ENCODE measurements at regions not wholly inside any gene's neighbourhood (a gene's known extent, or its start where the extent isn't known, plus 50 kb on each side); places are given as distances from the start of the nearest gene placed in this dataset.
A peak's percentile ranks its signal among the peaks of the same experiment; 100 is the strongest.

DNA sequence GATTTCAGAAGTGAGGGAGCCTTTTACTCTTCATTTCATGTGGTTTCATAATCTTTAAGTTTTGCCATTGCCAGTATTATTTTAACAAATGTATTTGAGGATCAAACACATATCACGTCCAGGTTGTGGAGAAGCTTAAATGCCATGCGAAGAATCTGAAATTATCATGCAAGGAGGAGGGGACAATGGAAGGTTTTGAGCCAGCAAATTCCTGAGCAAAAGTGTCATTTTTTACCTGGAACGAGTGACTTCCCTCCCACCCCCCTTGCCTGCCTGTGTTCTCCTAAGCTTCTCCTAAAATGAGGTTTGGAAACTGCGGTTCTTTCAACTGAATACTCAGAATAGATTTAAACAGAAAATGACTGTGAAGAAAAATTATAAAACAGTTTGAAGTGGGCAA lies 77.6 kb downstream of the C16orf95 start:
- Mint-ChIP-seq H3K4me1 (ENCODE audit: low read depth, unreplicated experiment) (peaks cover 5% of the 10 kb centered on the region), H3K9me3 (ENCODE audit: unreplicated experiment) (no peaks in the 10 kb centered on the region), H3K36me3 (ENCODE audit: low read depth, unreplicated experiment) (no peaks in the 10 kb centered on the region), H3K27me3 (ENCODE audit: low read depth, unreplicated experiment) (peaks cover 30% of the 10 kb centered on the region), H3K4me3 (ENCODE audit: unreplicated experiment) (no peak overlapping the region), H3K27ac (ENCODE audit: unreplicated experiment) (no peak overlapping the region)
- no peak overlapping the region for H3K9ac ChIP-seq (ENCODE audit: low read length)
- no peak for TF ChIP-seq EZH2 (IDR thresholded peaks at IDR 0.05; ENCODE audit: insufficient read depth, low read length)
- TF ChIP-seq, protein P1, sequence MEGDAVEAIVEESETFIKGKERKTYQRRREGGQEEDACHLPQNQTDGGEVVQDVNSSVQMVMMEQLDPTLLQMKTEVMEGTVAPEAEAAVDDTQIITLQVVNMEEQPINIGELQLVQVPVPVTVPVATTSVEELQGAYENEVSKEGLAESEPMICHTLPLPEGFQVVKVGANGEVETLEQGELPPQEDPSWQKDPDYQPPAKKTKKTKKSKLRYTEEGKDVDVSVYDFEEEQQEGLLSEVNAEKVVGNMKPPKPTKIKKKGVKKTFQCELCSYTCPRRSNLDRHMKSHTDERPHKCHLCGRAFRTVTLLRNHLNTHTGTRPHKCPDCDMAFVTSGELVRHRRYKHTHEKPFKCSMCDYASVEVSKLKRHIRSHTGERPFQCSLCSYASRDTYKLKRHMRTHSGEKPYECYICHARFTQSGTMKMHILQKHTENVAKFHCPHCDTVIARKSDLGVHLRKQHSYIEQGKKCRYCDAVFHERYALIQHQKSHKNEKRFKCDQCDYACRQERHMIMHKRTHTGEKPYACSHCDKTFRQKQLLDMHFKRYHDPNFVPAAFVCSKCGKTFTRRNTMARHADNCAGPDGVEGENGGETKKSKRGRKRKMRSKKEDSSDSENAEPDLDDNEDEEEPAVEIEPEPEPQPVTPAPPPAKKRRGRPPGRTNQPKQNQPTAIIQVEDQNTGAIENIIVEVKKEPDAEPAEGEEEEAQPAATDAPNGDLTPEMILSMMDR (IDR thresholded peaks at IDR 0.05; ENCODE audit: insufficient read depth, low read depth, low read length) = no peak
- H3K4me2 ChIP-seq (ENCODE audit: low read length) = no peak overlapping the region
- no peak overlapping the region for H3K4me3 ChIP-seq (ENCODE audit: insufficient read depth, low read depth, low read length)
- no peaks in the 10 kb centered on the region for H4K20me1 ChIP-seq (ENCODE audit: insufficient read depth, low read length)
- no peaks in the 10 kb centered on the region for H3K4me1 ChIP-seq (ENCODE audit: insufficient read depth, low read length)
- no peaks in the 10 kb centered on the region for H3K79me2 ChIP-seq (ENCODE audit: insufficient read depth, low read length)
- peaks cover 10% of the 10 kb centered on the region for H3K27me3 ChIP-seq (ENCODE audit: insufficient read depth, low read length)
- no peaks in the 10 kb centered on the region for H3K36me3 ChIP-seq (ENCODE audit: insufficient read depth, low read length)
- DNase-seq (ENCODE audit: low read depth) = no peak
- no peak overlapping the region for H3K27ac ChIP-seq (ENCODE audit: low read depth, low read length)
- H3K9me3 ChIP-seq (ENCODE audit: insufficient read depth, low read depth, low read length) = no peaks in the 10 kb centered on the region
- H2AFZ ChIP-seq (ENCODE audit: low read depth, low read length) = no peak overlapping the region
- FAIRE-seq = no peak

DNA sequence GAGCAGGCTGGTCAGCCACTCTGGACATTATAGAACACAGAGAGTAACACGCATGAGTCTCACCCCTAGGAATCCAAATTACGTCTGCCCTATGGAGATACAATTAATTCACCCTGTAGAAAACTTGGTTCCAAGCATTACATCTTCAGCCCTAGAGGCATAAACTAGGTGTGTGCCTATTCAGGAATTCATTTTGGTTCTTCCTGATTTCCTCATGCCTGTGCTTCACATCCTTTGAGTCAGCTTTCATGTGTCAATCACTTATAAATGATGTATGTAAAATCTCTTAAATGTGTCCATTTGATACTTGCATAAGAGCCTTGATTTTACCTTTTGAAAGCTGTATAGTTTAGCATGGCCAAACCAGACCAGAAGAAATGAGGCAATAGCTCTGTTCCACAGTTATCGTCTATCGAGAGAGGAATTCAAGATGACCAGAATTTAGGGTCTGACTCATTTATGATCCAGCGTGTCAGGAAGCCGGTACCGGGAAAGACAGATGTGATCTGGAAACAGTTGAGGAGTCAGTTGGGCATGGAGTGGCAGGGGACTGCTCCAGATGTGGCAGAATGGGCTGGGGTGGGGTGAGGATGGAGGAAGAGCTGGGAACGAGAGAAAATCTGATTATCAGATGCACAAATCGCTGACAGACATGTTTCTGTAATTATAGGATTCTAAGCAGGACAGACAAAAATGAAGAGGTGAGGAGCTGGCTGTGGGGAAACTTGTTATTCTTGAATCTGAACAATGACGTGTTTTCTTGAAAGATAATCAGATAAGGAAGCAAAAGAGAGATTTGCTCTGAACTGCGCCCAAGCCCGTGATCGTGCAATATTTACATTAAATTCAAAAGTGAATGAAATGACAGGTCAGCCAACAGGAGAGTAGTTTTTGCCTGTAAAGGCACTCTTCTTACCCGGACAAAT lies 76.7 kb downstream of the C16orf95 start:
- H3K4me1 Mint-ChIP-seq (ENCODE audit: low read depth, unreplicated experiment) = peaks cover 5% of the 10 kb centered on the region
- no peaks in the 10 kb centered on the region for H4K20me1 ChIP-seq (ENCODE audit: insufficient read depth, low read length)
- H3K4me3 ChIP-seq (ENCODE audit: insufficient read depth, low read depth, low read length) = no peak overlapping the region
- no peak overlapping the region for H3K27ac Mint-ChIP-seq (ENCODE audit: unreplicated experiment)
- H3K79me2 ChIP-seq (ENCODE audit: insufficient read depth, low read length) = no peaks in the 10 kb centered on the region
- no peak overlapping the region for H3K4me3 Mint-ChIP-seq (ENCODE audit: unreplicated experiment)
- H3K36me3 ChIP-seq (ENCODE audit: insufficient read depth, low read length) = no peaks in the 10 kb centered on the region
- no peak overlapping the region for H3K27ac ChIP-seq (ENCODE audit: low read depth, low read length)
- no peaks in the 10 kb centered on the region for H3K36me3 Mint-ChIP-seq (ENCODE audit: low read depth, unreplicated experiment)
- no peak overlapping the region for H3K9ac ChIP-seq (ENCODE audit: low read length)
- peak overlapping the region; percentile 14 for H2AFZ ChIP-seq (ENCODE audit: low read depth, low read length)
- H3K27me3 ChIP-seq (ENCODE audit: insufficient read depth, low read length) = peaks cover 10% of the 10 kb centered on the region
- TF ChIP-seq EZH2 (IDR thresholded peaks at IDR 0.05; ENCODE audit: insufficient read depth, low read length) = no peak
- no peaks in the 10 kb centered on the region for H3K4me1 ChIP-seq (ENCODE audit: insufficient read depth, low read length)
- H3K9me3 Mint-ChIP-seq (ENCODE audit: unreplicated experiment) = no peaks in the 10 kb centered on the region
- H3K9me3 ChIP-seq (ENCODE audit: insufficient read depth, low read depth, low read length) = no peaks in the 10 kb centered on the region
- peaks cover 30% of the 10 kb centered on the region for H3K27me3 Mint-ChIP-seq (ENCODE audit: low read depth, unreplicated experiment)
- DNase-seq (ENCODE audit: low read depth) = peak; percentile 13
- H3K4me2 ChIP-seq (ENCODE audit: low read length) = no peak overlapping the region
- FAIRE-seq = no peak

DNA sequence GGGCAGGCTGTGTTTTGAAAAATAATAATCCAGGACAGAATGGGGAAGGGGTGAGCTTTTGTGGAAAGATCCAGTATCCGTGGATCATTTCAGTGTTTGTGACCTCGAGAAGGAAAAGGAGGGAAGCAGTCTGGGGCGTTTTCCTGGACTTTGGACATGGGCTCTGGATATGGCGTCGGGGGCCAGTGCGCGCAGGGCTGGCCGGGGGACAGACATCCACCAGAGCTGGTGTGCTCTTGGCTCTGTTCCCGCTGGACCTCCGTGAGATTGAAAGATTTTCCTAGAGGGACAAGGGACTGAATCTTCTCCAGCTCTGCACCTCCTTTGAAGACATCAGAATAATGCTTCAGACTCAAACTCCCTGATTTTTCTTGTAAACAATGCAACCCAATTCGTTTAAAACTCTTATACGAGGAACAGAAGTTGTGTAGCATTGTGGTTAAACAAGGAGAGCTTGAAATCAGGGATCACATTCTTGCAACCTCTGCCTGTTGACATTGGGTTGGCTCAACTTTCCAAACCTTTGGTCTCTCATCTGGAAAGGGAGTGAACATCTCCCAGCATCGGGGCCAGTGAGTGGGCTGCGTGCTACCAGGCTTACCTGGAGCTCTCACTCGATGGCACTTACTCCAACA lies 75.9 kb downstream of the C16orf95 start:
- H4K20me1 ChIP-seq (ENCODE audit: insufficient read depth, low read length) = no peaks in the 10 kb centered on the region
- peaks cover 10% of the 10 kb centered on the region for H3K27me3 ChIP-seq (ENCODE audit: insufficient read depth, low read length)
- H3K79me2 ChIP-seq (ENCODE audit: insufficient read depth, low read length) = no peaks in the 10 kb centered on the region
- no peaks in the 10 kb centered on the region for H3K36me3 Mint-ChIP-seq (ENCODE audit: low read depth, unreplicated experiment)
- no peak overlapping the region for H2AFZ ChIP-seq (ENCODE audit: low read depth, low read length)
- H3K27ac ChIP-seq (ENCODE audit: low read depth, low read length) = no peak overlapping the region
- H3K4me3 ChIP-seq (ENCODE audit: insufficient read depth, low read depth, low read length) = no peak overlapping the region
- H3K4me1 ChIP-seq (ENCODE audit: insufficient read depth, low read length) = no peaks in the 10 kb centered on the region
- no peak overlapping the region for H3K9ac ChIP-seq (ENCODE audit: low read length)
- H3K9me3 ChIP-seq (ENCODE audit: insufficient read depth, low read depth, low read length) = no peaks in the 10 kb centered on the region
- no peak overlapping the region for H3K4me2 ChIP-seq (ENCODE audit: low read length)
- no peaks in the 10 kb centered on the region for H3K36me3 ChIP-seq (ENCODE audit: insufficient read depth, low read length)
- H3K27me3 Mint-ChIP-seq (ENCODE audit: low read depth, unreplicated experiment) = peaks cover 26% of the 10 kb centered on the region
- peaks cover 5% of the 10 kb centered on the region for H3K4me1 Mint-ChIP-seq (ENCODE audit: low read depth, unreplicated experiment)
- H3K9me3 Mint-ChIP-seq (ENCODE audit: unreplicated experiment) = no peaks in the 10 kb centered on the region
- H3K4me3 Mint-ChIP-seq (ENCODE audit: unreplicated experiment) = no peak overlapping the region
- DNase-seq (ENCODE audit: low read depth) (no peak), FAIRE-seq (no peak)
- TF ChIP-seq, protein P1 (IDR thresholded peaks at IDR 0.05; ENCODE audit: insufficient read depth, low read depth, low read length) = no peak
- no peak for TF ChIP-seq EZH2 (IDR thresholded peaks at IDR 0.05; ENCODE audit: insufficient read depth, low read length)
- H3K27ac Mint-ChIP-seq (ENCODE audit: unreplicated experiment) = no peak overlapping the region

All from astrocyte (in vitro differentiated cells and primary cell).